C1 segment of cervical spinal cord (tissue), 14 donors: ENCODE measurements at regions not wholly inside any gene's neighbourhood (a gene's known extent, or its start where the extent isn't known, plus 50 kb on each side); places are given as distances from the start of the nearest gene placed in this dataset.
"Not testable (repeated sequence)": the region's sequence is repeated elsewhere in the genome, so short reads cannot be mapped to it uniquely, and the experiment has no call there.

ENCODE experiments used
- DNase-seq, 14 donors: peaks; one replicate each; lab custom pipeline; 2025; lab: John Stamatoyannopoulos, UW

DNA sequence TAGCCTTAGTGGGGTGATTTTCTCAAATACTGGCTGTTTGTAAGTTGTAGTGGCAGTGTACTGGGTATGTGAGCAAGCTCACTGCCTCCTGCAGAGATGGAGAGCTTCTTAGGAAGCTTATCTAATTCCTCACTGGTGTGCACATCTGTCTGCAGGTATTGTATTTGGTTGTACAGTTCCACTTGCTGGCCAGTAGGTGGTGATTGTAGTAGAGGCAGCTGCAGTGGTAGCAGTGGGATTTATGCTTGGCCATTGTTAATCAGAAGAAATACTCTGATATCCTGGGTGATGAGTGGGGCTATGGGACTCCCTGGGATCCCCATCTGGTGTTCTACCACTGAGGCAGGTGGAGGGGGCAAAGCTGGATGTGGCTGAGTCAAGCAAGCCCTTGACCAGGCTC is 276.1 kb upstream of the SPAG17 start:
- DNase-seq, result no peak

- DNase-seq, result no peak
These were observed 274.8 kb upstream of the SPAG17 start for GRCh38 chr1:118459871-118460270.

GRCh38 chr1:118453856-118454255 is 268.8 kb upstream of the SPAG17 start:
- not testable (repeated sequence) for DNase-seq

DNA sequence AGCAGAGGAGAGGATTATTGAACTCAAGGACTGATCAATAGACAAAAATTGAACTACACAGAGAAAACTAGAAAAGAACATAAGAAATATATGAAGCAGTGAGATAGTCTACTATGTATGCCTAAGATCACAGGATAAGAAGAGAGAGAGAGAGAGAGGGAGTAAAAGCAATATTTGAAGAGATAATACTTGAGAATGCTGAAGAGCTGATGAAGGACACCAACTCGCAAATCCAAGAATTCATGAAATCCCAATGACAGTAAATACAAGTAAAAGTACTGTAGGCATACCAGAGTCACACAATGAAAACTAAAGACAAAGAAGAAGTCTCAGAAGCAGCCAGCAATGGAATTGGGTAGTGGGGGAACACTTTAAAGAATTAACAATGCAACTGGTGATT is 260.1 kb upstream of the SPAG17 start:
- no peak for DNase-seq

- DNase-seq, result no peak
These were observed 257.2 kb upstream of the SPAG17 start for GRCh38 chr1:118442214-118442613.

GRCh38 chr1:118437664-118438063 is 252.6 kb upstream of the SPAG17 start:
- DNase-seq, result no peak

GRCh38 chr1:118429856-118430255 is 244.8 kb upstream of the SPAG17 start:
- DNase-seq, result no peak

GRCh38 chr1:118421868-118422350 is 236.9 kb upstream of the SPAG17 start:
- no peak for DNase-seq

- no peak for DNase-seq
These were observed 219.0 kb upstream of the SPAG17 start for GRCh38 chr1:118404024-118404423.

- DNase-seq, result no peak
These were observed 212.4 kb upstream of the SPAG17 start for GRCh38 chr1:118397496-118397859.

GRCh38 chr1:118396829-118397495 is 211.9 kb upstream of the SPAG17 start:
- peak in 1 of 14 donors; percentile 1 for DNase-seq

GRCh38 chr1:118396279-118396678 is 211.3 kb upstream of the SPAG17 start:
- DNase-seq, result no peak

DNA sequence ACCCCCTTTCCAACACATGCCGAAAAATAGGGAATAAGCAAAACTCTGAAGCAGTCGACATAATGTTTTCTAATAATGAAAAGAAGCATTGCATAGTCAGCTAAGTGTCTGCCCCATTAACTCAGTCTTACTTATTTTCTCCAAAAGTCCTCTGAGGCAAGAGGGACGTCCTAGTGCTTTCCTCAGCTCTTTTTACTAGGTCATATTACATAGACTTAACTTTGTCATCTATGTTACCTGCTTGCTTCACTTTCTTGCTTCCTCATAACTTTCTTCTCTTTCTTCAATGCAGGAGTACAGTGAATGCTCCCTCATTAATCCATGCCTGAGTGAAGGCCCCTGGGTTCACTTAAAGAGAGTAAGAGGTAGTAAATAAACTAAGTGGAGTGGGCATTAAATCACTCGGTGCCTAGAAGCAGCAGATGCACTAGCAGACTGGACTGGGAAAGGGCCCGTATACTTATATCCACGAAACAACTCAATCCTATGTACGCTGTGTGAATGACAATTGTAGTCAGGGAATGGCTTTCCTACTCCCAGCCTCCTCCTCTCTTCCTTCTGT is 210.5 kb upstream of the SPAG17 start:
- DNase-seq, result no peak

DNA sequence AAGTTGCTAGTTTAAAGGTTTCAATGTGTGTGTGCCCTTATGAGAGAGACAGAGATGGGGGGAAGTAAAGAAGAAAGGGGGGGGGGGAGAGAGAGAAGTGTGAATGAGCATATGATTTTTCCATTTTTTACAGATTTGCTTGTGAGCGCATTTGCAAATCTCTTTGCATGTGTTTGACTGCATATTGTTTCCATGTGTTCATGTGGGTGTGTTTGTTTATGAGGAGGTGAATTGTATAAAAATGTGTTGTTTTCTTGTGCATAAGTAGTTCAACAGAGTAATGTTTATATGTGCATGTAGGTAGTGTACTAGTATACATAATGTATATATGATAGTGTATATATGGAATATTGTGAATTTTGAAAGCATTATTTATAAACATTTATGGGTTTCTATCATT is 205.9 kb upstream of the SPAG17 start:
- DNase-seq, result no peak

DNA sequence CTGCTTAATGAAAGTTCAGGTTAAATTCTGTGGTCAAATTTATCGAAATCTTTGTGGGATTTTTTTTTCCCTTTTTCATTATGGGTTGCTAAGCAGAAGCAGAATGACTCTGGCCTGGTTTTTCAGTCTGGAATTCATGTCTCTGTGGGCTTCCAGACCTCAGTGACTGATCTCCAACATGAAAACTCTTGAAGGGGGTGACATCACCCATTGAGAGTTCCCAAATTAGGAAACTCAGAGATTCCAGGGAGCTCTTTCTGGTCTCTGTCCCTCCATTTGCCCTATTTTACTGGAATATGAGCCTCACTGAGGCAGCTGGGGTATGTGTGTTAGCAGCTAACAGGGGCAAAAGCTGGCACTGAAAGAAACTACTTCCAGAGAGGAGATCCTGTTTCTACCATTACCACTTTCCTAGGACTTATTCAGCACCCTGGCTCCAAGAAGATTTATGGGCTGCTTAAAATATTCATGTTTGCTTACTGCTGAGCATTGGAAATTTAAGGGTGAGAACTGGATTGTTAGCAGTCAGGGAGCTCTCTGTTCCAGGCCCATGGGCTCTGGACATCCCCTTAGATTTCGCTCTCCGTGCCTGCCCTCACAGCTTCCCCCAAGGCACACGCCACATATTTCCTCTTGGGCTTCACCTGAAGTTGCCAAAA is 203.4 kb upstream of the SPAG17 start:
- peak in 1 of 14 donors; percentile 3 for DNase-seq

DNA sequence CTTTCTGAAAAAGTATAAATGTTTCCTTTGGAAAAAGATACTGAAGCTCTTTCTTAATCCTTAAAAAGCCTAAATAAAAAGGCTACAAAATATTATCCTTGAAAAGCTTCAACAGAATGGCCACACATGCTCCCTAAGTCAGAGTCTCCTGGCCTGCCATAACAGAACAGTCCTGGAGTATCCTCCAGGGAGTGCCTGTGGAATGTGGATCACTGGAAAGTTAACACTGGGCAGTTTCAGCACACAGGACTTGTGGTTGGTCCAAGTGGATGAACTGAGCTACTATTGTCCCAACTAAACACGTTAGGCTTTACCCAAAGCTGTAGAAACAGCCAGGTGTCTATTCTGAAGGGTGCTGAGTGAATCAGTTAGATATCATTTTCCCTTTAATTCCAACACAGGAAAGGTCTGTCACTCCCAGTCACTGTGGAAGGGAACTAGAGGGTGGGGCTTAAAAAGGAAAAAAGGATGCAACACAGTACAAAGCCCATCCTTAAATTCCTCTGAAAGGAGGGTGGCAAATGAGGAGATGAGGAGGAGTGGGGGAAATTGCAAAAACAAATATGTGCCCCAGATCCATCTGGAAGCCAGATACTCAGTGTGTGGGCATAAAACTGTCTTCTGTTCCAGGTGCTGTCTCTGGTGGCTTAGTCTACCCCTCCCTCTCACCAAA is 196.3 kb upstream of the SPAG17 start:
- no peak for DNase-seq

- DNase-seq, result not testable (repeated sequence)
These were observed 192.2 kb upstream of the SPAG17 start for GRCh38 chr1:118377183-118377582.

DNA sequence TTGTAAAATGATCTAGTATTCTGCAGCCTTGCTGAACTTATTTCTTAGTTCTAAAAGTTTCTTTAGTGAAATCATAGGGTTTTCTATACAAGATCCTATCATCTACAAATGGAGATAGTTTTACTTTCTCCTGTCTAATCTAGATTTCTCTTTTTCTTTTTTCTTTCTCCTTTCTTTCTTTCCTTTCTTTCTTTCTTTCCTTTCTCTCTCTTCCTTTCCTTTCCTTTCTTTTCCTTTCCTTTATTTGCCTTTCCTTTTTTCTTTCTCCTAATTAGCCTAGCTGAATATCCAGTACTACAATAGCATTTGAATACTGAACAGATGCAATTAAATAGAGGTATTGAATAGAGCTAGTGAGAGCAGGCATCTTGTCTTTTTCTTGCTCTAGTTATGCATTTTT is 186.6 kb upstream of the SPAG17 start:
- no peak for DNase-seq

GRCh38 chr1:118370861-118371260 is 185.8 kb upstream of the SPAG17 start:
- no peak for DNase-seq

GRCh38 chr1:118366286-118366685 is 181.3 kb upstream of the SPAG17 start:
- no peak for DNase-seq

GRCh38 chr1:118364882-118365281 is 179.9 kb upstream of the SPAG17 start:
- no peak for DNase-seq

- no peak for DNase-seq
These were observed 178.4 kb upstream of the SPAG17 start for GRCh38 chr1:118363396-118363795.

DNA sequence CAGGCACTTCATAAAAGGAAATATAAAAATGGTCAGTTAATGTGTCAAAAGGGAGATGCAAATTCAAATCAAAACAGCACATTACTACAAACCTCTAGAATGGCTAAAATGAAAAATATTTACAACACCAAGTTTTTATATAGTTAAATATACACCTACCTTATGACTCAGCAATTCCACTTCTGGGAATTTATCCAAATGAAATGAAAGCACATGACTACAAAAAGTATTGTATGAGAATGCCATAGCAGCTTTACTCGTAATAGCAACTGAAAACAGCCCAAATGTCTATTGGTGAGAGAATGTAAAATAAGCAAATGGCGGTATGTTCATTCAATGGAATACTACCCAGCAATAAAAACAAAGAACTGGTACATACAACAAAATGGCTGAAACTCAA is 175.8 kb upstream of the SPAG17 start:
- DNase-seq, result no peak
